Caco-2 (cell line): ENCODE measurements at regions not wholly inside any gene's neighbourhood (a gene's known extent, or its start where the extent isn't known, plus 50 kb on each side); places are given as distances from the start of the nearest gene placed in this dataset.

Experiments used
- BruUV-seq: library from RNA; stranded (reverse); fragments of 400-500 nt; replicated peaks from 2 replicates; lab custom pipeline; 2021; lab: Mats Ljungman, UMichigan
- CTCF ChIA-PET: fragments of 300-600 bp; sonication (Branson Sonifier 250); formaldehyde crosslinking; loops from one replicate; lab custom pipeline; 2022; ENCODE audit warnings: antibody characterized with exemption; lab: Charles Lee
- POLR2A ChIA-PET: fragments of 300-600 bp; sonication (Branson Sonifier 250); formaldehyde crosslinking; loops from one replicate; lab custom pipeline; 2022; ENCODE audit warnings: antibody characterized with exemption; lab: Charles Lee
- DNase-seq, 2 experiments: peaks; one replicate each; pipeline versions ENCODE4 v3.0.0 to v3.0.0-alpha.2; 2020 to 2022
- H3K27me3 ChIP-seq: replicated peaks from 2 replicates; pipeline ENCODE4 v1.6.0; 2011; ENCODE audit warnings: low read length; ENCODE audit not compliant: control insufficient read depth, insufficient read depth
- H3K36me3 ChIP-seq: 2 replicates; pipeline ENCODE4 v1.5.1; 2011; ENCODE audit warnings: low read length; ENCODE audit not compliant: control insufficient read depth, insufficient read depth
- H3K4me1 ChIP-seq: fragments of 250-450 bp; sonication (Bioruptor Pico); 2 replicates; pipeline ENCODE4 v1.5.1; 2020; ENCODE audit warnings: mild to moderate bottlenecking
- H3K4me3 ChIP-seq: 2 replicates; pipeline ENCODE4 v1.5.1; 2011; ENCODE audit warnings: low read depth, mild to moderate bottlenecking, control low read depth, low read length
- H3K9me3 ChIP-seq: fragments of 250-450 bp; sonication (Bioruptor Pico); 2 replicates; pipeline ENCODE4 v1.5.1; 2020; ENCODE audit warnings: mild to moderate bottlenecking, moderate library complexity
- H3K27ac Mint-ChIP-seq: one replicate; pipeline ENCODE4 v1.8.0; 2022; ENCODE audit warnings: mixed read lengths; ENCODE audit not compliant: unreplicated experiment
- H3K27me3 Mint-ChIP-seq: one replicate; pipeline ENCODE4 v1.8.0; 2022; ENCODE audit warnings: mixed read lengths; ENCODE audit not compliant: insufficient read depth, unreplicated experiment
- H3K36me3 Mint-ChIP-seq: one replicate; pipeline ENCODE4 v1.8.0; 2022; ENCODE audit warnings: mild to moderate bottlenecking, mixed read lengths; ENCODE audit not compliant: insufficient read depth, unreplicated experiment
- H3K4me1 Mint-ChIP-seq: one replicate; pipeline ENCODE4 v1.8.0; 2022; ENCODE audit warnings: low read depth, mixed read lengths; ENCODE audit not compliant: unreplicated experiment
- H3K4me3 Mint-ChIP-seq: one replicate; pipeline ENCODE4 v1.8.0; 2022; ENCODE audit warnings: mild to moderate bottlenecking, moderate library complexity, mixed read lengths; ENCODE audit not compliant: unreplicated experiment
- H3K9me3 Mint-ChIP-seq: one replicate; pipeline ENCODE4 v1.8.0; 2022; ENCODE audit warnings: mixed read lengths; ENCODE audit not compliant: unreplicated experiment
- CTCF ChIP-seq, 2 experiments: fragments of 200-600 bp in 1 of 2; IDR thresholded peaks; 1 replicate in 1 of 2; 2 replicates in 1 of 2; pipeline versions ENCODE4 v1.5.1 to v1.8.0; 2011 to 2022; ENCODE audit warnings: antibody characterized with exemption in 1 of 2, control low read depth in 1 of 2, inconsistent platforms in 1 of 2, low read depth in 1 of 2, low read length in 1 of 2, mild to moderate bottlenecking in 1 of 2, moderate library complexity in 1 of 2; ENCODE audit not compliant: insufficient read depth in 1 of 2, severe bottlenecking in 1 of 2, unreplicated experiment in 1 of 2
- intact Hi-C: fragments of 100-400 bp; cut with micrococcal nuclease; formaldehyde crosslinking; loops from one replicate; pipeline ENCODE4 v1.10.0; 2022; ENCODE audit not compliant: unreplicated experiment

- no peaks in the 10 kb centered on the region for H3K36me3 Mint-ChIP-seq
- DNase-seq: no peak
- H3K4me1 Mint-ChIP-seq: no peaks in the 10 kb centered on the region
- no peak overlapping the region for H3K27ac Mint-ChIP-seq
- no peak overlapping the region for H3K4me3 Mint-ChIP-seq
- CTCF ChIA-PET: no interaction called here
- no peaks in the 10 kb centered on the region for H3K27me3 Mint-ChIP-seq
- no peaks in the 10 kb centered on the region for H3K9me3 Mint-ChIP-seq
- TF ChIP-seq CTCF (IDR thresholded peaks at IDR 0.05; ENCODE audit: insufficient read depth in 1 of 2, low read depth in 1 of 2, low read length in 1 of 2, severe bottlenecking in 1 of 2, unreplicated experiment in 1 of 2): no peak
- BruUV-seq: no TSS peak
- no peaks in the 10 kb centered on the region for H3K9me3 ChIP-seq
- no peak overlapping the region for H3K4me3 ChIP-seq
- intact Hi-C loops: no loop called here
- POLR2A ChIA-PET: no interaction called here
- no peaks in the 10 kb centered on the region for H3K36me3 ChIP-seq
- no peaks in the 10 kb centered on the region for H3K4me1 ChIP-seq
- no peaks in the 10 kb centered on the region for H3K27me3 ChIP-seq
These were observed 328.8 kb downstream of the ZNF674 start for GRCh38 chrX:46216406-46216805.

GRCh38 chrX:46211079-46211478 lies 334.1 kb downstream of the ZNF674 start:
- no peaks in the 10 kb centered on the region for H3K36me3 Mint-ChIP-seq
- Histone ChIP-seq H3K27me3 (no peaks in the 10 kb centered on the region), H3K4me1 (peaks cover 24% of the 10 kb centered on the region), H3K36me3 (no peaks in the 10 kb centered on the region), H3K4me3 (no peak overlapping the region), H3K9me3 (no peaks in the 10 kb centered on the region)
- peaks cover 7% of the 10 kb centered on the region for H3K4me1 Mint-ChIP-seq
- no peaks in the 10 kb centered on the region for H3K9me3 Mint-ChIP-seq
- no peak for TF ChIP-seq CTCF (IDR thresholded peaks at IDR 0.05; ENCODE audit: insufficient read depth in 1 of 2, low read depth in 1 of 2, low read length in 1 of 2, severe bottlenecking in 1 of 2, unreplicated experiment in 1 of 2)
- intact Hi-C loops: no loop called here
- no TSS peak for BruUV-seq
- H3K27me3 Mint-ChIP-seq: no peaks in the 10 kb centered on the region
- ChIA-PET CTCF (no interaction called here), POLR2A (no interaction called here)
- no peak overlapping the region for H3K4me3 Mint-ChIP-seq
- DNase-seq: no peak
- H3K27ac Mint-ChIP-seq: no peak overlapping the region

GRCh38 chrX:46209768-46210167 lies 335.5 kb downstream of the ZNF674 start:
- CTCF ChIA-PET: no interaction called here

More at GRCh38 chrX:46209768-46210167, 335.5 kb downstream of the ZNF674 start:
- Histone ChIP-seq H3K4me3 (no peak overlapping the region), H3K9me3 (no peaks in the 10 kb centered on the region), H3K36me3 (no peaks in the 10 kb centered on the region), H3K4me1 (peaks cover 31% of the 10 kb centered on the region), H3K27me3 (no peaks in the 10 kb centered on the region)
- POLR2A ChIA-PET: no interaction called here
- DNase-seq: peak; percentile 43 to 55
- TF ChIP-seq CTCF (IDR thresholded peaks at IDR 0.05; ENCODE audit: insufficient read depth in 1 of 2, low read depth in 1 of 2, low read length in 1 of 2, severe bottlenecking in 1 of 2, unreplicated experiment in 1 of 2): no peak
- no peaks in the 10 kb centered on the region for H3K9me3 Mint-ChIP-seq
- H3K27ac Mint-ChIP-seq: peak overlapping the region; percentile 57
- intact Hi-C loops: loop anchor here (1.0 kb wide), 1 partner anchor 111 kb away; no protein-coding TSS in a partner anchor
- peaks cover 11% of the 10 kb centered on the region for H3K4me1 Mint-ChIP-seq
- peak overlapping the region; percentile 54 for H3K4me3 Mint-ChIP-seq
- H3K27me3 Mint-ChIP-seq: no peaks in the 10 kb centered on the region
- no peaks in the 10 kb centered on the region for H3K36me3 Mint-ChIP-seq
- no TSS peak for BruUV-seq
